ENCODE measurements at regions not wholly inside any gene's neighbourhood (a gene's known extent, or its start where the extent isn't known, plus 50 kb on each side); places are given as distances from the start of the nearest gene placed in this dataset.

DNA sequence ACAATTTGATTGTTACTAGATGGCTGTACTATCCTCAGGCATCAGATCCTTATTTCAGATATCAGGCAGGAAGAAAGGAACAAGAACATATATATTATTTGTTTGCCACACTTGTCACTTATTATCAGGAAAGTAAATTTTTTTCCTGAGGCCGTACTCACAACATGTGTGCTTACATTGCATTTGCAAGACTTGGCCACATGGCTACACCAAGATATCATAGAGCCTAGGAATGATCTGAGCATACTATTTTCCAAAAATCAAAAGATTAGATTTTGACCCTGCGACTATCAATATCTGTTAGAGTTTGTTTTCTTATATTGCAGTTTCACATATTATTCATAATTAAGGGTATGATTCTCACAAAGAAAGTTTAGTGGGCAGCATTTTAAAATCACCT, 426.2 kb upstream of the BCHE start:
- TF ChIP-seq, protein P1, sequence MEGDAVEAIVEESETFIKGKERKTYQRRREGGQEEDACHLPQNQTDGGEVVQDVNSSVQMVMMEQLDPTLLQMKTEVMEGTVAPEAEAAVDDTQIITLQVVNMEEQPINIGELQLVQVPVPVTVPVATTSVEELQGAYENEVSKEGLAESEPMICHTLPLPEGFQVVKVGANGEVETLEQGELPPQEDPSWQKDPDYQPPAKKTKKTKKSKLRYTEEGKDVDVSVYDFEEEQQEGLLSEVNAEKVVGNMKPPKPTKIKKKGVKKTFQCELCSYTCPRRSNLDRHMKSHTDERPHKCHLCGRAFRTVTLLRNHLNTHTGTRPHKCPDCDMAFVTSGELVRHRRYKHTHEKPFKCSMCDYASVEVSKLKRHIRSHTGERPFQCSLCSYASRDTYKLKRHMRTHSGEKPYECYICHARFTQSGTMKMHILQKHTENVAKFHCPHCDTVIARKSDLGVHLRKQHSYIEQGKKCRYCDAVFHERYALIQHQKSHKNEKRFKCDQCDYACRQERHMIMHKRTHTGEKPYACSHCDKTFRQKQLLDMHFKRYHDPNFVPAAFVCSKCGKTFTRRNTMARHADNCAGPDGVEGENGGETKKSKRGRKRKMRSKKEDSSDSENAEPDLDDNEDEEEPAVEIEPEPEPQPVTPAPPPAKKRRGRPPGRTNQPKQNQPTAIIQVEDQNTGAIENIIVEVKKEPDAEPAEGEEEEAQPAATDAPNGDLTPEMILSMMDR (IDR thresholded peaks at IDR 0.05): no peak
- no peak for TF ChIP-seq EP300 (IDR thresholded peaks at IDR 0.05)

Data from gastroesophageal sphincter (tissue), 3 donors.